ENCODE measurements at regions not wholly inside any gene's neighbourhood (a gene's known extent, or its start where the extent isn't known, plus 50 kb on each side); places are given as distances from the start of the nearest gene placed in this dataset.

DNA sequence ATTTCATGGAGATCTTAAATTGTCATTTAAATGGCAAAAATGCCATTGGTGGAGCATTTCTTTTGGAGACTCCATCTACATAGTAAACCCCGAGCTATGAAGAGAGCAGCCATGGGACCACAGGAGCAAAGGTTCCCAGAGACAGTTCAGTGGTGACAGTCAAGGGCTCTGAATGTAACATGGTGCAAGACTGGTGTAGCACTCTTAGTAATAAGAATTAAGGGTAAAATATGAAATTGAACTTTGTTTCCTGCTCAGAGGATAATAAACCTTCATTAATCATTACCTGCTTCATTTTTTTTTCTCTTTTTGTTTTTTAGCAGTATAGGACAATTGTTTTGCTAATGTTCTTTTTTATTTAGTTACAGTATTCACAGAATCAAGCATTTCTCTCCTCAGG is 717.5 kb upstream of the POM121L12 start:
- no peak for DNase-seq (ENCODE audit: extremely low spot score)
- POLR2A ChIA-PET: no interaction called here
- CTCF ChIA-PET: no interaction called here
- TF ChIP-seq, protein P1, sequence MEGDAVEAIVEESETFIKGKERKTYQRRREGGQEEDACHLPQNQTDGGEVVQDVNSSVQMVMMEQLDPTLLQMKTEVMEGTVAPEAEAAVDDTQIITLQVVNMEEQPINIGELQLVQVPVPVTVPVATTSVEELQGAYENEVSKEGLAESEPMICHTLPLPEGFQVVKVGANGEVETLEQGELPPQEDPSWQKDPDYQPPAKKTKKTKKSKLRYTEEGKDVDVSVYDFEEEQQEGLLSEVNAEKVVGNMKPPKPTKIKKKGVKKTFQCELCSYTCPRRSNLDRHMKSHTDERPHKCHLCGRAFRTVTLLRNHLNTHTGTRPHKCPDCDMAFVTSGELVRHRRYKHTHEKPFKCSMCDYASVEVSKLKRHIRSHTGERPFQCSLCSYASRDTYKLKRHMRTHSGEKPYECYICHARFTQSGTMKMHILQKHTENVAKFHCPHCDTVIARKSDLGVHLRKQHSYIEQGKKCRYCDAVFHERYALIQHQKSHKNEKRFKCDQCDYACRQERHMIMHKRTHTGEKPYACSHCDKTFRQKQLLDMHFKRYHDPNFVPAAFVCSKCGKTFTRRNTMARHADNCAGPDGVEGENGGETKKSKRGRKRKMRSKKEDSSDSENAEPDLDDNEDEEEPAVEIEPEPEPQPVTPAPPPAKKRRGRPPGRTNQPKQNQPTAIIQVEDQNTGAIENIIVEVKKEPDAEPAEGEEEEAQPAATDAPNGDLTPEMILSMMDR (IDR thresholded peaks at IDR 0.05; ENCODE audit: control extremely low read depth, extremely low read depth, low read depth, missing control alignments): no peak

DNA sequence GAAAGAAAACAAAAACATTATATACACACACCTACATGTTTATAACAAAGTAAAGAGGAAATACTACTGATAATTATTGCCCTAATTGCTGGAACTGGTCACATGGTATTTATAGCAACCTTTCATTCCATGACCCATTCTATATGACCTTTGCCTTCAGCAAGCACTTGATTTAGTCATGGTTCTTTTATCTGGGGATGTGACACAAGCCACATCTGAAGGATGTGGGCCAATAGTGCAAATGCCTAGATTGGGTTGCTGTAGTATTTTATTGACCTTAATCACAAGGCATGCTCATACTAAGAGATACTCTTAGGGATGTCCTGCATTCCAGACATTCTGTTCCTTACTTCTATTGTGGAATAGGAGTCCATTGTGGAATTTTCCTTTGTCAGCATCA is 723.5 kb upstream of the POM121L12 start:
- ChIA-PET POLR2A (no interaction called here), CTCF (no interaction called here)
- TF ChIP-seq, protein P1 (IDR thresholded peaks at IDR 0.05; ENCODE audit: control extremely low read depth, extremely low read depth, low read depth, missing control alignments): no peak
- no peak for DNase-seq (ENCODE audit: extremely low spot score)

DNA sequence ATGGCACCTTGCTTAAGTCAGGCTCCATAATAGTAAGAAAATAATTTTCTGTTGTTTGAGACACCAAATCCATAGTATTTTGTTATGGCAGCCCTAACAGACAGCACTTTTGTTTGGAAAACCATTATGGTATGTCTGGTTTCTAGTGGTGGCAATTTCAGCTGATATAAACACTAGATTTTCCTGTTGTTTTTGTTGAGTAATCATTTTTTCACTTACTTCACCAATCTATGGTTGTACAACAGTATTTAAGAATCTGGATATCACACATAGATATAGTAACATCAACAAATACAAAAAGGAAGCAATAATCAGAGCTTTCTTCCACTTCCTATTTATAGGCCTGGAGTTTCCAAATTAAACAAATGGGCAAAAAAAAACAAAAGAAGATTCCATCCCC is 725.8 kb upstream of the POM121L12 start:
- CTCF ChIA-PET: interaction anchor here (0.9 kb wide), 1 partner anchor 16 kb away, joined by 3 read pairs; no protein-coding TSS in a partner anchor
- TF ChIP-seq, protein P1 (IDR thresholded peaks at IDR 0.05; ENCODE audit: control extremely low read depth, extremely low read depth, low read depth, missing control alignments): no peak
- POLR2A ChIA-PET: no interaction called here
- DNase-seq (ENCODE audit: extremely low spot score): no peak

DNA sequence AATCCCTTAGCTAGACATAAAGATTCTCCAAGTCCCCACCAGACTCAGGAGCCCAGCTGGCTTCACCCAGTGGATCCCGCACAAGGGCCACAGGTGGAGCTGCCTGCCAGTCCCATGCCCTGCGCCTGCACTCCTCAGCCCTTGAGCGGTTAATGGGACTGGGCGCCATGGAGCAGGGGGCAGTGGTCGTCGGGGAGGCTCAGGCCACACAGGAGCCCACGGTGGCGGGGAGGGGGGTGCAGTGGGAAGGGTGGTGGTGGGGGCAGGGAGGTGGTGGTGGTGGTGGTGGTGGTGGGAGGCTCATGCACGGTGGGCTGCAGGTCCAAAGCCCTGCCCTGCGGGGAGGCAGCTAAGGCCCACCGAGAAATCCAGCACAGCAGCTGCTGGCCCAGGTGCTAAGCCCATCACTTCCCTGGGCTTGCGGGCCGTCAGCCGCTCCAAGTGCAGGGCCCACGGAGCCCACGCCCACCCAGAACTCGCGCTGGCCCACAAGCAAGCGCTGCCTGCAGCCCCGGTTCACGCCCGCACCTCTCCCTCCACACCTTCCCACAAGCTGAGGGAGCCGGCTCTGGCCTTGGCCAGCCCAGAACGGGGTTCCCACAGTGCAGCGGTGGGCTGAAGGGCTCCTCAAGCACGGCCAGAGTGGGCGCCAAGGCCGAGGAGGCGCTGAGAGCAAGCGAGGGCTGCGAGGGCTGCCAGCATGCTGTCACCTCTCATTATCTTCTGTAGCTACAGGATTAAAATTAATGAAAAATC is 732.5 kb upstream of the POM121L12 start:
- TF ChIP-seq, protein P1 (IDR thresholded peaks at IDR 0.05; ENCODE audit: control extremely low read depth, extremely low read depth, low read depth, missing control alignments): no peak
- DNase-seq (ENCODE audit: extremely low spot score): no peak
- ChIA-PET POLR2A (no interaction called here), CTCF (no interaction called here)

DNA sequence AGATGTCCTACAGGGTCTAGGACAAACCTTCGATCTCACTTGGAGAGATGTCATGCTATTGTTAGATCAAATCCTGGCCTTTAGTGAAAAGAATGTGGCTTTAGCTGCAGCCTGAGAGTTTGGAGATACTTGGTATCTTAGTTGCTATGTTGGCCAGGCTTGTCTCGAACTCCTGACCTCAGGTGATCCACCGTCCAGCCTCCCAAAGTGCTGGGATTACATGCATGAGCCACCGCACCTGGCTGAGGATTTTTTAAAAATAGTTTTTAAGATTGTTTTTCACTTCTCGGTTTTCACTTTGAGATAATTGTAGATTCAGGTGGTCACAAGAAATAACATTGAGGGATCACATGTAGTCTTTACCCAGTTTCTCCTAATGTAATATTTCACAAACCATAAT is 738.3 kb upstream of the POM121L12 start:
- no peak for DNase-seq (ENCODE audit: extremely low spot score)
- ChIA-PET CTCF (no interaction called here), POLR2A (no interaction called here)
- TF ChIP-seq, protein P1 (IDR thresholded peaks at IDR 0.05; ENCODE audit: control extremely low read depth, extremely low read depth, low read depth, missing control alignments): no peak

DNA sequence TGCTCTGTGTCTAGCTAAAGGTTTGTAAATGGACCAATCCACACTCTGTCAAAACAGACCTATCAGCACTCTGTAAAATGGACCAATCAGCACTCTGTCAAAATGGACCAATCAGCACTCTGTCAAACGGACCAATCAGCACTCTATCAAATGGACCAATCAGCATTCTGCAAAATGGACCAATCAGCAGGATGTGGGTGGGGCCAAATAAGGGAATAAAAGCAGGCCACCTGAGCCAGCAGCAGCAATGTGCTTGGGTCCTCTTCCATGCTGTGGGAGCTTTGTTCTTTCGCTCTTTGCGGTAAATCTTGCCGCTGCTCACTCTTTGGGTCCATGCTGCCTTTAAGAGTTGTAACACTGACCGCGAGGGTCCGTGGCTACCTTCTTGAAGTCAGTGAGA is 740.5 kb upstream of the POM121L12 start:
- DNase-seq (ENCODE audit: extremely low spot score): no peak
- ChIA-PET POLR2A (no interaction called here), CTCF (no interaction called here)
- TF ChIP-seq, protein P1 (IDR thresholded peaks at IDR 0.05; ENCODE audit: control extremely low read depth, extremely low read depth, low read depth, missing control alignments): no peak
